GM19468 (cell line): ENCODE measurements at regions not wholly inside any gene's neighbourhood (a gene's known extent, or its start where the extent isn't known, plus 50 kb on each side); places are given as distances from the start of the nearest gene placed in this dataset.
"Not testable (repeated sequence)": the region's sequence is repeated elsewhere in the genome, so short reads cannot be mapped to it uniquely, and the experiment has no call there.

Experiments
- ATAC-seq: cut with Tn5 transposase; IDR thresholded peaks from one replicate; pipeline ENCODE4 v1.9.1; 2021; ENCODE audit warnings: mild to moderate bottlenecking, moderate library complexity, moderate number of reproducible peaks; ENCODE audit not compliant: unreplicated experiment; ENCODE audit errors: extremely low read depth

- not testable (repeated sequence) for ATAC-seq
Observed at GRCh38 chr18:14357553-14358297, 185.7 kb downstream of the POTEC start.

- ATAC-seq, result not testable (repeated sequence)
Observed at GRCh38 chr18:14342170-14342569, 201.2 kb downstream of the POTEC start.

- not testable (repeated sequence) for ATAC-seq
Observed at GRCh38 chr18:14336017-14336416, 203.8 kb upstream of the ZNF519 start.

GRCh38 chr18:14321217-14321616, 189.0 kb upstream of the ZNF519 start:
- ATAC-seq, result not testable (repeated sequence)

- not testable (repeated sequence) for ATAC-seq
Observed at GRCh38 chr18:14301255-14301654, 169.0 kb upstream of the ZNF519 start.

- not testable (repeated sequence) for ATAC-seq
Observed at GRCh38 chr18:14295081-14295480, 162.8 kb upstream of the ZNF519 start.

GRCh38 chr18:14285053-14285452, 152.8 kb upstream of the ZNF519 start:
- no peak for ATAC-seq

- ATAC-seq, result not testable (repeated sequence)
Observed at GRCh38 chr18:14275391-14275790, 143.2 kb upstream of the ZNF519 start.

GRCh38 chr18:14265637-14266410, 133.6 kb upstream of the ZNF519 start:
- not testable (repeated sequence) for ATAC-seq

- not testable (repeated sequence) for ATAC-seq
Observed at GRCh38 chr18:14262786-14263185, 130.6 kb upstream of the ZNF519 start.

- ATAC-seq, result not testable (repeated sequence)
Observed at GRCh38 chr18:14250084-14250677, 117.9 kb upstream of the ZNF519 start.

GRCh38 chr18:14239224-14239623, 107.0 kb upstream of the ZNF519 start:
- ATAC-seq, result not testable (repeated sequence)

- not testable (repeated sequence) for ATAC-seq
Observed at GRCh38 chr18:14236356-14237048, 104.3 kb upstream of the ZNF519 start.

- ATAC-seq, result not testable (repeated sequence)
Observed at GRCh38 chr18:14225286-14225679, 93.0 kb upstream of the ZNF519 start.

GRCh38 chr18:14224551-14225285, 92.5 kb upstream of the ZNF519 start:
- ATAC-seq, result not testable (repeated sequence)

- not testable (repeated sequence) for ATAC-seq
Observed at GRCh38 chr18:14223919-14224318, 91.7 kb upstream of the ZNF519 start.

- not testable (repeated sequence) for ATAC-seq
Observed at GRCh38 chr18:14223231-14223822, 91.1 kb upstream of the ZNF519 start.

GRCh38 chr18:14222354-14223221, 90.4 kb upstream of the ZNF519 start:
- ATAC-seq, result not testable (repeated sequence)
